ENCODE measurements at regions not wholly inside any gene's neighbourhood (a gene's known extent, or its start where the extent isn't known, plus 50 kb on each side); places are given as distances from the start of the nearest gene placed in this dataset.
A peak's percentile ranks its signal among the peaks of the same experiment; 100 is the strongest.

- TF ChIP-seq CTCF (IDR thresholded peaks at IDR 0.05; ENCODE audit: unreplicated experiment in 3 of 3) = peak; percentile 33 to 53 (median 33)
- Mint-ChIP-seq H3K4me3 (no peak overlapping the region), H3K9me3 (peaks cover 18% of the 10 kb centered on the region), H3K27me3 (ENCODE audit: low read depth) (no peaks in the 10 kb centered on the region), H3K36me3 (ENCODE audit: low read depth) (peaks cover 23% of the 10 kb centered on the region), H3K27ac (peak overlapping the region in 1 of 3 experiments; percentile 32), H3K4me1 (no peaks in the 10 kb centered on the region)
These were observed 278.4 kb upstream of the DDX18 start for GRCh38 chr2:117536139-117536538.

- no peak overlapping the region for H3K27ac Mint-ChIP-seq
- peaks cover 18% of the 10 kb centered on the region for H3K9me3 Mint-ChIP-seq
- H3K27me3 Mint-ChIP-seq (ENCODE audit: low read depth) = no peaks in the 10 kb centered on the region
- peaks cover 23% of the 10 kb centered on the region for H3K36me3 Mint-ChIP-seq (ENCODE audit: low read depth)
- H3K4me3 Mint-ChIP-seq = no peak overlapping the region
- TF ChIP-seq CTCF (IDR thresholded peaks at IDR 0.05; ENCODE audit: unreplicated experiment in 3 of 3) = no peak
- no peaks in the 10 kb centered on the region for H3K4me1 Mint-ChIP-seq
These were observed 277.5 kb upstream of the DDX18 start for GRCh38 chr2:117537032-117537431.

- Mint-ChIP-seq H3K27me3 (ENCODE audit: low read depth) (no peaks in the 10 kb centered on the region), H3K4me1 (peaks cover 5% of the 10 kb centered on the region), H3K9me3 (peaks cover under 1% of the 10 kb centered on the region), H3K36me3 (ENCODE audit: low read depth) (no peaks in the 10 kb centered on the region), H3K27ac (no peak overlapping the region), H3K4me3 (no peak overlapping the region)
- no peak for TF ChIP-seq CTCF (IDR thresholded peaks at IDR 0.05; ENCODE audit: unreplicated experiment in 3 of 3)
These were observed 262.6 kb upstream of the DDX18 start for GRCh38 chr2:117551858-117552257.

- H3K27ac Mint-ChIP-seq = no peak overlapping the region
- no peaks in the 10 kb centered on the region for H3K36me3 Mint-ChIP-seq (ENCODE audit: low read depth)
- TF ChIP-seq CTCF (IDR thresholded peaks at IDR 0.05; ENCODE audit: unreplicated experiment in 3 of 3) = no peak
- no peak overlapping the region for H3K4me3 Mint-ChIP-seq
- no peaks in the 10 kb centered on the region for H3K9me3 Mint-ChIP-seq
- H3K4me1 Mint-ChIP-seq = peaks cover 5% of the 10 kb centered on the region
- H3K27me3 Mint-ChIP-seq (ENCODE audit: low read depth) = no peaks in the 10 kb centered on the region
These were observed 261.0 kb upstream of the DDX18 start for GRCh38 chr2:117553448-117553847.

GRCh38 chr2:117555965-117556364 lies 258.5 kb upstream of the DDX18 start:
- no peaks in the 10 kb centered on the region for H3K27me3 Mint-ChIP-seq (ENCODE audit: low read depth)
- no peak overlapping the region for H3K27ac Mint-ChIP-seq
- no peak for TF ChIP-seq CTCF (IDR thresholded peaks at IDR 0.05; ENCODE audit: unreplicated experiment in 3 of 3)
- H3K4me3 Mint-ChIP-seq = no peak overlapping the region
- no peaks in the 10 kb centered on the region for H3K36me3 Mint-ChIP-seq (ENCODE audit: low read depth)
- peaks cover 5% of the 10 kb centered on the region for H3K4me1 Mint-ChIP-seq
- H3K9me3 Mint-ChIP-seq = no peaks in the 10 kb centered on the region

- no peaks in the 10 kb centered on the region for H3K9me3 Mint-ChIP-seq
- H3K36me3 Mint-ChIP-seq (ENCODE audit: low read depth) = no peaks in the 10 kb centered on the region
- H3K4me3 Mint-ChIP-seq = no peak overlapping the region
- H3K4me1 Mint-ChIP-seq = peaks cover 5% of the 10 kb centered on the region
- TF ChIP-seq CTCF (IDR thresholded peaks at IDR 0.05; ENCODE audit: unreplicated experiment in 3 of 3) = no peak
- no peak overlapping the region for H3K27ac Mint-ChIP-seq
- H3K27me3 Mint-ChIP-seq (ENCODE audit: low read depth) = no peaks in the 10 kb centered on the region
These were observed 256.9 kb upstream of the DDX18 start for GRCh38 chr2:117557626-117558025.

Measured in nephron (organoid).